IMR-90 (cell line): ENCODE measurements at regions not wholly inside any gene's neighbourhood (a gene's known extent, or its start where the extent isn't known, plus 50 kb on each side); places are given as distances from the start of the nearest gene placed in this dataset.

Source experiments
- ATAC-seq: fragments of 200-7000 bp; cut with Tn5 transposase; 2 replicates; pipeline ENCODE4 v1.9.1; 2020; ENCODE audit warnings: low read depth, mild to moderate bottlenecking, moderate library complexity
- BruUV-seq: library from RNA; stranded (reverse); fragments of 400-500 nt; replicated peaks from 2 replicates; lab custom pipeline; 2021; lab: Mats Ljungman, UMichigan
- CTCF ChIA-PET: fragments of 300-600 bp; formaldehyde crosslinking; extraction: SDS; loops from one replicate; lab custom pipeline; 2021; ENCODE audit warnings: antibody characterized with exemption; lab: Yijun Ruan, JAX
- POLR2A ChIA-PET: fragments of 300-600 bp; sonication (Branson Sonifier 250); formaldehyde crosslinking; loops from one replicate; lab custom pipeline; 2022; ENCODE audit warnings: antibody characterized with exemption; ENCODE audit not compliant: unreplicated experiment; lab: Charles Lee
- DNase-seq: peaks from one replicate; pipeline ENCODE4 v3.0.0; 2013
- H2AFZ ChIP-seq: replicated peaks from 2 replicates; pipeline ENCODE3; 2013; ENCODE audit warnings: low read length, mild to moderate bottlenecking; ENCODE audit not compliant: poor library complexity
- H2AK5ac ChIP-seq: 2 replicates; pipeline ENCODE4 v1.6.1; 2013; ENCODE audit warnings: low read depth, low read length, inconsistent platforms
- H2AK9ac ChIP-seq: replicated peaks from 2 replicates; pipeline ENCODE3; 2013; ENCODE audit warnings: mild to moderate bottlenecking, low read depth, low read length, moderate library complexity; ENCODE audit not compliant: poor library complexity
- H2BK120ac ChIP-seq: 2 replicates; pipeline ENCODE4 v1.6.1; 2013; ENCODE audit warnings: low read depth, low read length, inconsistent platforms
- H2BK15ac ChIP-seq: 3 replicates; pipeline ENCODE4 v1.6.1; 2013; ENCODE audit warnings: low read depth, low read length, inconsistent platforms
- H2BK20ac ChIP-seq: 2 replicates; pipeline ENCODE4 v1.6.1; 2013; ENCODE audit warnings: low read depth, mild to moderate bottlenecking, inconsistent platforms, low read length, moderate library complexity
- H2BK5ac ChIP-seq: 2 replicates; pipeline ENCODE4 v1.6.1; 2013; ENCODE audit warnings: mild to moderate bottlenecking, low read depth, low read length, inconsistent platforms; ENCODE audit not compliant: poor library complexity, severe bottlenecking
- H3K14ac ChIP-seq: replicated peaks from 2 replicates; pipeline ENCODE4 v1.6.1; 2013; ENCODE audit warnings: low read depth, low read length, inconsistent platforms
- H3K18ac ChIP-seq: 2 replicates; pipeline ENCODE4 v1.6.1; 2013; ENCODE audit warnings: low read depth, low read length, control low read depth
- H3K23ac ChIP-seq: 2 replicates; pipeline ENCODE4 v1.6.1; 2013; ENCODE audit warnings: low read depth, low read length, inconsistent platforms
- H3K27ac ChIP-seq: 2 replicates; pipeline ENCODE4 v1.5.1; 2013; ENCODE audit warnings: mild to moderate bottlenecking, control low read depth, low read length; ENCODE audit not compliant: insufficient read depth
- H3K27me3 ChIP-seq: 2 replicates; pipeline ENCODE4 v1.6.1; 2013; ENCODE audit warnings: low read length; ENCODE audit not compliant: control insufficient read depth, insufficient read depth
- H3K36me3 ChIP-seq: 2 replicates; pipeline ENCODE4 v1.6.1; 2013; ENCODE audit warnings: low read length, mixed read lengths; ENCODE audit not compliant: control insufficient read depth, insufficient read depth
- H3K4ac ChIP-seq: 2 replicates; pipeline ENCODE4 v1.6.1; 2013; ENCODE audit warnings: low read depth, low read length, inconsistent platforms
- H3K4me1 ChIP-seq: 2 replicates; pipeline ENCODE4 v1.6.1; 2013; ENCODE audit warnings: low read length, mixed read lengths; ENCODE audit not compliant: control insufficient read depth, insufficient read depth
- H3K4me2 ChIP-seq: 2 replicates; pipeline ENCODE4 v1.6.1; 2013; ENCODE audit warnings: low read depth, mild to moderate bottlenecking, control low read depth, low read length, moderate library complexity
- H3K4me3 ChIP-seq: 2 replicates; pipeline ENCODE4 v1.5.1; 2013; ENCODE audit warnings: low read depth, mild to moderate bottlenecking, control low read depth, low read length, moderate library complexity; ENCODE audit not compliant: insufficient read depth
- H3K56ac ChIP-seq: 2 replicates; pipeline ENCODE4 v1.6.1; 2013; ENCODE audit warnings: low read length, inconsistent platforms; ENCODE audit not compliant: insufficient read depth; ENCODE audit errors: extremely low read depth
- H3K79me1 ChIP-seq, 2 experiments: 2 replicates each; pipeline ENCODE4 v1.6.1; 2013; ENCODE audit warnings: low read length in 2 of 2, inconsistent platforms in 1 of 2, low read depth in 1 of 2
- H3K9ac ChIP-seq: 2 replicates; pipeline ENCODE4 v1.6.1; 2013; ENCODE audit warnings: low read depth, low read length, control low read depth
- H3K9me1 ChIP-seq: 2 replicates; pipeline ENCODE4 v1.6.1; 2013; ENCODE audit warnings: low read length, inconsistent platforms; ENCODE audit not compliant: insufficient read depth
- H3K9me3 ChIP-seq: 2 replicates; pipeline ENCODE4 v1.6.1; 2013; ENCODE audit warnings: low read length; ENCODE audit not compliant: control insufficient read depth, insufficient read depth
- H4K20me1 ChIP-seq: 2 replicates; pipeline ENCODE4 v1.6.1; 2013; ENCODE audit warnings: low read length, inconsistent platforms; ENCODE audit not compliant: insufficient read depth
- H4K5ac ChIP-seq: 2 replicates; pipeline ENCODE4 v1.6.1; 2013; ENCODE audit warnings: mild to moderate bottlenecking, low read depth, low read length, control low read depth
- H4K8ac ChIP-seq, 2 experiments: 2 replicates each; pipeline ENCODE4 v1.6.1; 2013; ENCODE audit warnings: low read depth in 2 of 2, low read length in 2 of 2, control low read depth in 1 of 2, inconsistent platforms in 1 of 2
- H4K91ac ChIP-seq: 2 replicates; pipeline ENCODE4 v1.6.1; 2013; ENCODE audit warnings: low read depth, low read length, inconsistent platforms; ENCODE audit not compliant: insufficient read depth
- BHLHE40 ChIP-seq: fragments of 150-350 bp; IDR thresholded peaks from 2 replicates; pipeline ENCODE4 v1.6.1; 2016; ENCODE audit warnings: mild to moderate bottlenecking, low read depth, low read length
- CEBPB ChIP-seq: IDR thresholded peaks from 2 replicates; pipeline ENCODE4 v1.6.1; 2012; ENCODE audit warnings: low read depth, low read length, improper control_type of control experiment
- CHD1 ChIP-seq: IDR thresholded peaks from 2 replicates; pipeline ENCODE4 v1.6.1; 2012; ENCODE audit warnings: low read depth, low read length, improper control_type of control experiment
- FOS ChIP-seq: fragments of 150-350 bp; IDR thresholded peaks from 2 replicates; pipeline ENCODE4 v1.6.1; 2016; ENCODE audit warnings: low read depth, low read length
- MAFK ChIP-seq: IDR thresholded peaks from 2 replicates; pipeline ENCODE4 v1.6.1; 2012; ENCODE audit warnings: low read depth, low read length, improper control_type of control experiment
- MAZ ChIP-seq: IDR thresholded peaks from 2 replicates; pipeline ENCODE4 v1.6.1; 2012; ENCODE audit warnings: low read depth, mild to moderate bottlenecking, low read length, improper control_type of control experiment, moderate library complexity, borderline replicate concordance
- MXI1 ChIP-seq: IDR thresholded peaks from 2 replicates; pipeline ENCODE4 v1.6.1; 2012; ENCODE audit warnings: low read depth, mild to moderate bottlenecking, low read length, moderate library complexity, borderline replicate concordance
- NFE2L2 ChIP-seq: fragments of 150-350 bp; IDR thresholded peaks from 2 replicates; pipeline ENCODE4 v1.6.1; 2016; ENCODE audit warnings: low read depth, mild to moderate bottlenecking, low read length
- POLR2A ChIP-seq: IDR thresholded peaks from 2 replicates; pipeline ENCODE4 v1.6.1; 2012; ENCODE audit warnings: mild to moderate bottlenecking, low read depth, low read length
- RAD21 ChIP-seq: IDR thresholded peaks from 2 replicates; pipeline ENCODE4 v1.6.1; 2012; ENCODE audit warnings: low read length, improper control_type of control experiment
- RCOR1 ChIP-seq: IDR thresholded peaks from 2 replicates; pipeline ENCODE4 v1.6.1; 2012; ENCODE audit warnings: mild to moderate bottlenecking, low read length, improper control_type of control experiment; ENCODE audit not compliant: insufficient replicate concordance
- RFX5 ChIP-seq: IDR thresholded peaks from 2 replicates; pipeline ENCODE4 v1.8.0; 2012; ENCODE audit warnings: low read depth, mild to moderate bottlenecking, low read length, moderate library complexity
- SMC3 ChIP-seq: fragments of 150-350 bp; IDR thresholded peaks from 2 replicates; pipeline ENCODE4 v1.6.1; 2016; ENCODE audit warnings: low read depth, mild to moderate bottlenecking, antibody characterized with exemption, low read length, moderate library complexity
- WGBS, 2 experiments: methylation state at CpG; one replicate each; pipeline versions ENCODE4 v1.1.5 to v1.1.7; 2013; ENCODE audit warnings: missing lambda C conversion rate in 2 of 2; ENCODE audit not compliant: insufficient read length in 1 of 2; ENCODE audit errors: extremely low coverage in 2 of 2; 5-methylcytosine and 5-hydroxymethylcytosine counted together
- dilution Hi-C: fragments of 300-500 bp; cut with HindIII; formaldehyde crosslinking; loops from one replicate; pipeline ENCODE4 v1.14.3; 2018; ENCODE audit warnings: low sequenced_read_pairs; ENCODE audit not compliant: unreplicated experiment
- in situ Hi-C: fragments of 300-500 bp; cut with MboI; formaldehyde crosslinking; loops from 3 replicates; pipeline ENCODE4 v1.14.3; 2019; ENCODE audit warnings: low sequenced_read_pairs, inconsistent platforms, mixed read lengths
- intact Hi-C: fragments of 100-400 bp; cut with micrococcal nuclease; formaldehyde crosslinking; loops from 2 replicates; pipeline ENCODE4 v1.10.0; 2022
- TF ChIP-seq, protein P1 (sequence below): conservative IDR thresholded peaks from 2 replicates; pipeline ENCODE4 v1.5.1; 2012; ENCODE audit warnings: mild to moderate bottlenecking, low read depth, low read length, improper control_type of control experiment
- TF ChIP-seq, protein P2 (sequence below): fragments of 150-350 bp; IDR thresholded peaks from 2 replicates; pipeline ENCODE4 v1.6.1; 2017; ENCODE audit warnings: mild to moderate bottlenecking, antibody characterized with exemption, low read length, low read depth
- TF ChIP-seq, protein P3 (sequence below): fragments of 150-350 bp; IDR thresholded peaks from 2 replicates; pipeline ENCODE4 v1.6.1; 2016; ENCODE audit warnings: low read depth, mild to moderate bottlenecking, low read length, moderate library complexity, borderline replicate concordance

DNA sequence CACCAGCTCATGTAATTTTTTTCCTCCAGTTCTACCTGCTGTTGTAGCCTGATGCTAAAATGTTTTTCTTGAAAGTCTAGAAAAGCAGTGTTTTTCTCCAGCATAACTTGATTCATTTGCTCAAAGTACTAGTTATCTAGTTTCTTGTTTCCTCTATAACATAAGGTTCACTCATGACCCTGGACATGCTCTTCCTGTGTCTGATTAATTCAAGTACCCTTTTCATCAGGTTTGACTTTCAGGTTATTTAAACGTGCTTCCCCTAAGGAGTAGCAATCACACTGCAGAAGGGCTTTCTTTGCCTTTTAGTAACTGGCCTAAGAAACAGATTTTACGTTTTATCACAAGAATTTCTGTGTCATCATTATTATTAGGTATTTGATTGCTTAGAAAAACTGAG, 66.8 kb upstream of the EGFL6 start:
- Histone ChIP-seq H3K27me3 (peaks cover 5% of the 10 kb centered on the region), H3K4ac (no peak overlapping the region), H3K56ac (no peak overlapping the region), H3K9me1 (no peaks in the 10 kb centered on the region), H2AK9ac (no peak overlapping the region), H3K36me3 (no peaks in the 10 kb centered on the region), H3K4me2 (no peak overlapping the region), H2AFZ (no peak overlapping the region), H3K4me3 (no peak overlapping the region), H2BK15ac (no peak overlapping the region), H3K9ac (no peak overlapping the region), H3K23ac (no peak overlapping the region), H3K18ac (no peak overlapping the region), H4K8ac (no peak overlapping the region), H3K79me1 (no peaks in the 10 kb centered on the region), H4K20me1 (no peaks in the 10 kb centered on the region), H3K14ac (no peak overlapping the region), H2BK20ac (no peak overlapping the region), H3K27ac (no peak overlapping the region), H3K4me1 (no peaks in the 10 kb centered on the region), H3K9me3 (no peaks in the 10 kb centered on the region), H4K91ac (no peak overlapping the region), H2AK5ac (no peak overlapping the region), H2BK5ac (no peak overlapping the region), H4K5ac (no peak overlapping the region), H2BK120ac (no peak overlapping the region)
- POLR2A ChIA-PET: no interaction called here
- TF ChIP-seq FOS (no peak), CHD1 (no peak), BHLHE40 (no peak), NFE2L2 (no peak), RAD21 (no peak), RCOR1 (no peak), MAZ (no peak), POLR2A (no peak), MAFK (no peak), SMC3 (no peak), RFX5 (no peak), CEBPB (no peak), MXI1 (no peak)
- TF ChIP-seq, protein P1, sequence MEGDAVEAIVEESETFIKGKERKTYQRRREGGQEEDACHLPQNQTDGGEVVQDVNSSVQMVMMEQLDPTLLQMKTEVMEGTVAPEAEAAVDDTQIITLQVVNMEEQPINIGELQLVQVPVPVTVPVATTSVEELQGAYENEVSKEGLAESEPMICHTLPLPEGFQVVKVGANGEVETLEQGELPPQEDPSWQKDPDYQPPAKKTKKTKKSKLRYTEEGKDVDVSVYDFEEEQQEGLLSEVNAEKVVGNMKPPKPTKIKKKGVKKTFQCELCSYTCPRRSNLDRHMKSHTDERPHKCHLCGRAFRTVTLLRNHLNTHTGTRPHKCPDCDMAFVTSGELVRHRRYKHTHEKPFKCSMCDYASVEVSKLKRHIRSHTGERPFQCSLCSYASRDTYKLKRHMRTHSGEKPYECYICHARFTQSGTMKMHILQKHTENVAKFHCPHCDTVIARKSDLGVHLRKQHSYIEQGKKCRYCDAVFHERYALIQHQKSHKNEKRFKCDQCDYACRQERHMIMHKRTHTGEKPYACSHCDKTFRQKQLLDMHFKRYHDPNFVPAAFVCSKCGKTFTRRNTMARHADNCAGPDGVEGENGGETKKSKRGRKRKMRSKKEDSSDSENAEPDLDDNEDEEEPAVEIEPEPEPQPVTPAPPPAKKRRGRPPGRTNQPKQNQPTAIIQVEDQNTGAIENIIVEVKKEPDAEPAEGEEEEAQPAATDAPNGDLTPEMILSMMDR: no peak
- TF ChIP-seq, protein P2, sequence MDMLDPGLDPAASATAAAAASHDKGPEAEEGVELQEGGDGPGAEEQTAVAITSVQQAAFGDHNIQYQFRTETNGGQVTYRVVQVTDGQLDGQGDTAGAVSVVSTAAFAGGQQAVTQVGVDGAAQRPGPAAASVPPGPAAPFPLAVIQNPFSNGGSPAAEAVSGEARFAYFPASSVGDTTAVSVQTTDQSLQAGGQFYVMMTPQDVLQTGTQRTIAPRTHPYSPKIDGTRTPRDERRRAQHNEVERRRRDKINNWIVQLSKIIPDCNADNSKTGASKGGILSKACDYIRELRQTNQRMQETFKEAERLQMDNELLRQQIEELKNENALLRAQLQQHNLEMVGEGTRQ: no peak
- TF ChIP-seq, protein P3, sequence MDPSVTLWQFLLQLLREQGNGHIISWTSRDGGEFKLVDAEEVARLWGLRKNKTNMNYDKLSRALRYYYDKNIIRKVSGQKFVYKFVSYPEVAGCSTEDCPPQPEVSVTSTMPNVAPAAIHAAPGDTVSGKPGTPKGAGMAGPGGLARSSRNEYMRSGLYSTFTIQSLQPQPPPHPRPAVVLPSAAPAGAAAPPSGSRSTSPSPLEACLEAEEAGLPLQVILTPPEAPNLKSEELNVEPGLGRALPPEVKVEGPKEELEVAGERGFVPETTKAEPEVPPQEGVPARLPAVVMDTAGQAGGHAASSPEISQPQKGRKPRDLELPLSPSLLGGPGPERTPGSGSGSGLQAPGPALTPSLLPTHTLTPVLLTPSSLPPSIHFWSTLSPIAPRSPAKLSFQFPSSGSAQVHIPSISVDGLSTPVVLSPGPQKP: no peak
- no peak for DNase-seq
- dilution Hi-C loops (no loop called here), in situ Hi-C loops (loop anchor here (25.0 kb wide), 1 partner anchor 135 kb away; no protein-coding TSS in a partner anchor), intact Hi-C loops (no loop called here)
- CTCF ChIA-PET: no interaction called here
- BruUV-seq: no TSS peak
- ATAC-seq: no peak
- WGBS, 2 experiments: no CpG with 5 or more reads among the region's 2 CpGs
